PC-3 (cell line): ENCODE measurements at regions not wholly inside any gene's neighbourhood (a gene's known extent, or its start where the extent isn't known, plus 50 kb on each side); places are given as distances from the start of the nearest gene placed in this dataset.

Experiments used
- ATAC-seq: fragments of 200-7000 bp; cut with Tn5 transposase; 2 replicates; pipeline ENCODE4 v1.9.1; 2020; ENCODE audit warnings: mild to moderate bottlenecking, moderate library complexity
- BruUV-seq: library from RNA; stranded (reverse); fragments of 400-500 nt; replicated peaks from 2 replicates; lab custom pipeline; 2021; lab: Mats Ljungman, UMichigan
- CTCF ChIA-PET: fragments of 300-600 bp; sonication (Branson Sonifier 250); formaldehyde crosslinking; loops from one replicate; lab custom pipeline; 2022; ENCODE audit warnings: antibody characterized with exemption; lab: Charles Lee
- POLR2A ChIA-PET: fragments of 300-600 bp; sonication (Branson Sonifier 250); formaldehyde crosslinking; loops from one replicate; lab custom pipeline; 2022; ENCODE audit warnings: antibody characterized with exemption; ENCODE audit not compliant: unreplicated experiment; lab: Charles Lee
- DNase-seq: peaks from one replicate; pipeline ENCODE4 v3.0.0-alpha.2; 2015
- H2AFZ ChIP-seq: fragments of 300-600 bp; sonication (generic); 2 replicates; pipeline ENCODE4 v1.6.0; 2016; ENCODE audit warnings: antibody characterized with exemption, low read length
- H3F3A ChIP-seq: fragments of 300-600 bp; sonication (generic); one replicate; pipeline ENCODE4 v1.6.0; 2017; ENCODE audit warnings: antibody characterized with exemption, low read length, control low read depth, mild to moderate bottlenecking; ENCODE audit not compliant: unreplicated experiment
- H3K27ac ChIP-seq: fragments of 300-600 bp; sonication (generic); 2 replicates; pipeline ENCODE4 v1.5.1; 2016; ENCODE audit warnings: mild to moderate bottlenecking, low read length
- H3K27me3 ChIP-seq: fragments of 300-600 bp; sonication (generic); 2 replicates; pipeline ENCODE4 v1.6.1; 2016; ENCODE audit warnings: low read length, mixed read lengths
- H3K36me3 ChIP-seq: fragments of 300-600 bp; sonication (generic); 2 replicates; pipeline ENCODE4 v1.6.1; 2016; ENCODE audit warnings: low read depth, mixed run types, low read length, mixed read lengths
- H3K4me1 ChIP-seq: fragments of 300-600 bp; sonication (generic); 2 replicates; pipeline ENCODE4 v1.5.1; 2016; ENCODE audit warnings: low read length; ENCODE audit not compliant: insufficient read depth
- H3K4me2 ChIP-seq: fragments of 300-600 bp; sonication (generic); 2 replicates; pipeline ENCODE4 v1.6.0; 2016; ENCODE audit warnings: low read length
- H3K4me3 ChIP-seq: fragments of 300-600 bp; sonication (generic); 2 replicates; pipeline ENCODE4 v1.5.1; 2016; ENCODE audit warnings: mild to moderate bottlenecking, low read length, mixed read lengths
- H3K79me2 ChIP-seq: fragments of 300-600 bp; sonication (generic); 2 replicates; pipeline ENCODE4 v1.6.1; 2017; ENCODE audit warnings: low read length, mixed read lengths
- H3K9ac ChIP-seq: fragments of 300-600 bp; sonication (generic); 2 replicates; pipeline ENCODE4 v1.6.0; 2016; ENCODE audit warnings: mild to moderate bottlenecking, low read length
- H3K9me2 ChIP-seq: fragments of 300-600 bp; sonication (generic); replicated peaks from 2 replicates; pipeline ENCODE4 v1.6.1; 2016; ENCODE audit warnings: mixed run types, low read length, mixed read lengths
- H3K9me3 ChIP-seq: fragments of 300-600 bp; sonication (generic); 2 replicates; pipeline ENCODE4 v1.6.1; 2016; ENCODE audit warnings: low read length, mixed read lengths
- H4K20me1 ChIP-seq: fragments of 300-600 bp; sonication (generic); 2 replicates; pipeline ENCODE4 v1.6.1; 2016; ENCODE audit warnings: low read length, mixed read lengths
- EZH2 ChIP-seq: fragments of 300-600 bp; sonication (generic); IDR thresholded peaks from one replicate; pipeline ENCODE4 v1.6.1; 2017; ENCODE audit warnings: antibody characterized with exemption, mild to moderate bottlenecking, low read length; ENCODE audit not compliant: unreplicated experiment
- EZH2phosphoT487 ChIP-seq: fragments of 300-600 bp; sonication (generic); IDR thresholded peaks from 2 replicates; pipeline ENCODE4 v1.6.1; 2018; ENCODE audit warnings: mild to moderate bottlenecking, antibody characterized with exemption, low read length, borderline replicate concordance
- intact Hi-C: fragments of 100-400 bp; cut with micrococcal nuclease; formaldehyde crosslinking; loops from 2 replicates; pipeline ENCODE4 v1.9.0; 2023
- TF ChIP-seq, protein P1 (sequence below): fragments of 300-600 bp; sonication (generic); conservative IDR thresholded peaks from 2 replicates; pipeline ENCODE4 v1.5.1; 2017; ENCODE audit warnings: antibody characterized with exemption, low read depth, mild to moderate bottlenecking, low read length

DNA sequence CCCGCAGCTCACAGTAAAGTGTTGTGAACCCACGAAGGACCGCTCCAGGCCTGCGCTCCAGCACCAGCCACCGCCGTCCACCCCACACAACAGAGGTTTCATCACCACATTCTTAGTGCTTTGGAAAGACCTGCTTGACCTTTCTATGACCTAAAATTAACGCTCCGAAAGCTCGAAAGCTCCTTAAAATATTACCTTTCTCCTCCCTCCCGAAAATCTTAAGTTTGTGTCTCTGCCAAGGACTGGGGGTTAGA lies 149.2 kb downstream of the TWIST2 start:
- TF ChIP-seq, protein P1, sequence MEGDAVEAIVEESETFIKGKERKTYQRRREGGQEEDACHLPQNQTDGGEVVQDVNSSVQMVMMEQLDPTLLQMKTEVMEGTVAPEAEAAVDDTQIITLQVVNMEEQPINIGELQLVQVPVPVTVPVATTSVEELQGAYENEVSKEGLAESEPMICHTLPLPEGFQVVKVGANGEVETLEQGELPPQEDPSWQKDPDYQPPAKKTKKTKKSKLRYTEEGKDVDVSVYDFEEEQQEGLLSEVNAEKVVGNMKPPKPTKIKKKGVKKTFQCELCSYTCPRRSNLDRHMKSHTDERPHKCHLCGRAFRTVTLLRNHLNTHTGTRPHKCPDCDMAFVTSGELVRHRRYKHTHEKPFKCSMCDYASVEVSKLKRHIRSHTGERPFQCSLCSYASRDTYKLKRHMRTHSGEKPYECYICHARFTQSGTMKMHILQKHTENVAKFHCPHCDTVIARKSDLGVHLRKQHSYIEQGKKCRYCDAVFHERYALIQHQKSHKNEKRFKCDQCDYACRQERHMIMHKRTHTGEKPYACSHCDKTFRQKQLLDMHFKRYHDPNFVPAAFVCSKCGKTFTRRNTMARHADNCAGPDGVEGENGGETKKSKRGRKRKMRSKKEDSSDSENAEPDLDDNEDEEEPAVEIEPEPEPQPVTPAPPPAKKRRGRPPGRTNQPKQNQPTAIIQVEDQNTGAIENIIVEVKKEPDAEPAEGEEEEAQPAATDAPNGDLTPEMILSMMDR = no peak
- no peak for TF ChIP-seq EZH2phosphoT487
- no peak for TF ChIP-seq EZH2
- H3K9me3 ChIP-seq = 0 out of 2 replicates have a peak, but pooled peaks cover 4% of the 10 kb centered on the region
- BruUV-seq = no TSS peak
- no peaks in the 10 kb centered on the region for H4K20me1 ChIP-seq
- no peak overlapping the region for H3K27ac ChIP-seq
- POLR2A ChIA-PET = no interaction called here
- DNase-seq (no peak), ATAC-seq (no peak)
- H3K4me2 ChIP-seq = no peak overlapping the region
- H3K36me3 ChIP-seq = no peaks in the 10 kb centered on the region
- no peaks in the 10 kb centered on the region for H3F3A ChIP-seq
- peaks cover 14% of the 10 kb centered on the region for H3K4me1 ChIP-seq
- H3K79me2 ChIP-seq = no peaks in the 10 kb centered on the region
- no peak overlapping the region for H3K4me3 ChIP-seq
- H3K27me3 ChIP-seq = no peaks in the 10 kb centered on the region
- CTCF ChIA-PET = no interaction called here
- no peak overlapping the region for H3K9ac ChIP-seq
- no peak overlapping the region for H2AFZ ChIP-seq
- no peaks in the 10 kb centered on the region for H3K9me2 ChIP-seq
- intact Hi-C loops = no loop called here

DNA sequence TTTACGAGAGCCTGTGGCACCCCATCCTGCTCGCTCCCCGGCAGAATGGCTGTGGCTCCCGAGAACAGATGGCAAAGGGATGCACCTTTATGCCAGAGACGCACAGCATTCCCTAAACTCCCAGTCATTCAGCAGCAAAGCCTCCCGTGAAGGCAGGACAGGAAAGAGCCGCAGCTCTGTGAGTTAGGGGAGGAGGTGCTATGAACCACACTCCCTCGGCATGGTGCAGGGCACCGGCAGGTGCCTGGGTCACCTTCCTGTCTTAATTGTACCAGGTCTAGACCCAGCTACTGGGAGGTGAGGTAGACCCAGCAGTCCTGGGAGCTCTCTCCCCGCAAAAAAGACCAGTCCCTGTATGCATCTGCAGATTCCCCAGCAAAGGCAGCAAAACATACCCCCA lies 149.8 kb downstream of the TWIST2 start:
- H3K9me3 ChIP-seq = 0 out of 2 replicates have a peak, but pooled peaks cover 4% of the 10 kb centered on the region
- H3K27me3 ChIP-seq = no peaks in the 10 kb centered on the region
- no peak overlapping the region for H3K4me3 ChIP-seq
- intact Hi-C loops = no loop called here
- CTCF ChIA-PET = no interaction called here
- H3K9ac ChIP-seq = no peak overlapping the region
- H3K9me2 ChIP-seq = no peaks in the 10 kb centered on the region
- H3K27ac ChIP-seq = no peak overlapping the region
- no peak overlapping the region for H3K4me2 ChIP-seq
- no peaks in the 10 kb centered on the region for H4K20me1 ChIP-seq
- POLR2A ChIA-PET = no interaction called here
- no peaks in the 10 kb centered on the region for H3K79me2 ChIP-seq
- no peaks in the 10 kb centered on the region for H3K36me3 ChIP-seq
- no peaks in the 10 kb centered on the region for H3F3A ChIP-seq
- H2AFZ ChIP-seq = no peak overlapping the region
- TF ChIP-seq EZH2 = no peak
- TF ChIP-seq EZH2phosphoT487 = no peak
- TF ChIP-seq, protein P1 = no peak
- peaks cover 19% of the 10 kb centered on the region for H3K4me1 ChIP-seq
- no peak for DNase-seq
- ATAC-seq = no peak
- BruUV-seq = no TSS peak
